Pancreas (tissue), 10 donors: ENCODE measurements at regions not wholly inside any gene's neighbourhood (a gene's known extent, or its start where the extent isn't known, plus 50 kb on each side); places are given as distances from the start of the nearest gene placed in this dataset.

Source experiments
- ATAC-seq, 4 donors: fragments of 200-7000 bp; cut with Tn5 transposase; one replicate each; pipeline versions ENCODE4 v1.8.0 to v1.9.1; 2020; ENCODE audit warnings: mild to moderate bottlenecking in 4 of 4, moderate library complexity in 4 of 4
- DNase-seq, 6 donors: peaks; one replicate each; pipeline ENCODE4 v3.0.0-alpha.2; 2020
- FAIRE-seq: peaks from 2 replicates; lab custom pipeline; 2012; peaks lifted over from hg19 to GRCh38; lab: Jason Lieb, UNC
- H3K27ac ChIP-seq, 4 donors: fragments of 200-600 bp; sonication (generic); 1 replicate in 3 of 4; 2 replicates in 1 of 4; pipeline versions ENCODE4 v1.5.0 to v1.8.0; 2020
- H3K27me3 ChIP-seq, 4 donors: fragments of 200-600 bp; one replicate each; pipeline ENCODE4 v1.8.0; 2021
- H3K36me3 ChIP-seq, 3 donors: fragments of 200-600 bp; sonication (generic) in 1 of 3; one replicate each; pipeline versions ENCODE4 v1.5.0 to v1.8.0; 2020 to 2021
- H3K4me1 ChIP-seq, 3 donors: fragments of 200-600 bp; one replicate each; pipeline ENCODE4 v1.8.0; 2021
- H3K4me3 ChIP-seq, 4 donors: fragments of 200-600 bp; sonication (generic) in 2 of 4; one replicate each; pipeline versions ENCODE4 v1.5.0 to v1.8.0; 2020 to 2021
- H3K9me3 ChIP-seq, 4 donors: fragments of 200-600 bp; one replicate each; pipeline ENCODE4 v1.8.0; 2021
- WGBS, 2 donors: extraction: QIAGEN DNeasy Blood & Tissue Kit; methylation state at CpG; one replicate each; pipeline ENCODE4 v1.1.7; 2013; 5-methylcytosine and 5-hydroxymethylcytosine counted together
- intact Hi-C, 3 donors: fragments of 100-400 bp; cut with DNase I; formaldehyde crosslinking; loops; one replicate each; pipeline versions ENCODE4 v1.11.1 to v1.14.2; 2022
- TF ChIP-seq, protein P1 (sequence below), 4 donors: fragments of 200-600 bp; sonication (generic) in 3 of 4; IDR thresholded peaks; one replicate each; pipeline versions ENCODE4 v1.5.0 to v1.8.0; 2021; ENCODE audit warnings: antibody characterized with exemption in 4 of 4
- donor health status: healthy with polysubstance abuse.
- donor health status: DM: no; HTN: no; CAD: no; lungs with moderate emphysema.
- donor health status: DM: no; HTN: no; CAD: no.
- donor health status: control.
- donor health status: control.
- donor health status: Bipolar disorder and iron deficiency.
- donor health status: DM: yes; HTN: yes; CAD: no.
- donor health status: DM: no; HTN: no; CAD: no.
- donor health status: DM: no; HTN: no; CAD: no.
- donor health status: DM: yes; HTN: yes; CAD: no.

- intact Hi-C loops = no loop called here
- no peaks in the 10 kb centered on the region for H3K9me3 ChIP-seq
- FAIRE-seq (no peak), DNase-seq (no peak), ATAC-seq (no peak)
- H3K27ac ChIP-seq = no peak overlapping the region
- H3K27me3 ChIP-seq = no peaks in the 10 kb centered on the region
- WGBS, 2 donors = 25 to 34% methylated on average over 2 of the region's 2 CpGs
- TF ChIP-seq, protein P1, sequence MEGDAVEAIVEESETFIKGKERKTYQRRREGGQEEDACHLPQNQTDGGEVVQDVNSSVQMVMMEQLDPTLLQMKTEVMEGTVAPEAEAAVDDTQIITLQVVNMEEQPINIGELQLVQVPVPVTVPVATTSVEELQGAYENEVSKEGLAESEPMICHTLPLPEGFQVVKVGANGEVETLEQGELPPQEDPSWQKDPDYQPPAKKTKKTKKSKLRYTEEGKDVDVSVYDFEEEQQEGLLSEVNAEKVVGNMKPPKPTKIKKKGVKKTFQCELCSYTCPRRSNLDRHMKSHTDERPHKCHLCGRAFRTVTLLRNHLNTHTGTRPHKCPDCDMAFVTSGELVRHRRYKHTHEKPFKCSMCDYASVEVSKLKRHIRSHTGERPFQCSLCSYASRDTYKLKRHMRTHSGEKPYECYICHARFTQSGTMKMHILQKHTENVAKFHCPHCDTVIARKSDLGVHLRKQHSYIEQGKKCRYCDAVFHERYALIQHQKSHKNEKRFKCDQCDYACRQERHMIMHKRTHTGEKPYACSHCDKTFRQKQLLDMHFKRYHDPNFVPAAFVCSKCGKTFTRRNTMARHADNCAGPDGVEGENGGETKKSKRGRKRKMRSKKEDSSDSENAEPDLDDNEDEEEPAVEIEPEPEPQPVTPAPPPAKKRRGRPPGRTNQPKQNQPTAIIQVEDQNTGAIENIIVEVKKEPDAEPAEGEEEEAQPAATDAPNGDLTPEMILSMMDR (IDR thresholded peaks at IDR 0.05) = no peak
- H3K4me3 ChIP-seq = no peak overlapping the region
- H3K36me3 ChIP-seq = no peaks in the 10 kb centered on the region
- H3K4me1 ChIP-seq = no peaks in the 10 kb centered on the region
Measured at GRCh38 chr6:95185874-95186273, 391.5 kb upstream of the MANEA start.

DNA sequence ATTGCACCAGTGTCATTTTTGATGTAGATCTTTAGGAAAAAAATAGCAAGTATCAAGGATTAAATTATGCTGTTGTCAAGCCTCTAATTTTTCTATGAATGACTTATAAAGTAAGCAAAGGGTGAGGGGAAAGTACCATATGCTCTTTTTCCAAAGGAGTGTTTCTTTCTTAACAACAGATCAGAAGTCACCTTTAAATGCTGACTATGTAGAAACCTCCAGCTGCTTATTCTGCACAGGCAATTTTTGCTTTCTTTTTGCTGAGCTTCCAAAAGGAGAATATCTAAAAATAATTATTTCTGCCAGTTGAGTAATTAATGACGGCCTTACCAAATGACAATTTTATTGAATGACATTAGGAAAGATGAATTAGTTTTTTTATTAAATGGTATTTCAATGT lies 390.6 kb upstream of the MANEA start:
- intact Hi-C loops = no loop called here
- Histone ChIP-seq H3K4me1 (no peaks in the 10 kb centered on the region), H3K9me3 (no peaks in the 10 kb centered on the region), H3K27me3 (no peaks in the 10 kb centered on the region), H3K27ac (no peak overlapping the region), H3K36me3 (no peaks in the 10 kb centered on the region), H3K4me3 (no peak overlapping the region)
- FAIRE-seq (no peak), ATAC-seq (no peak), DNase-seq (no peak)
- TF ChIP-seq, protein P1 (IDR thresholded peaks at IDR 0.05) = no peak
- 29 to 42% methylated on average over 1 of the region's 1 CpG for WGBS, 2 donors

DNA sequence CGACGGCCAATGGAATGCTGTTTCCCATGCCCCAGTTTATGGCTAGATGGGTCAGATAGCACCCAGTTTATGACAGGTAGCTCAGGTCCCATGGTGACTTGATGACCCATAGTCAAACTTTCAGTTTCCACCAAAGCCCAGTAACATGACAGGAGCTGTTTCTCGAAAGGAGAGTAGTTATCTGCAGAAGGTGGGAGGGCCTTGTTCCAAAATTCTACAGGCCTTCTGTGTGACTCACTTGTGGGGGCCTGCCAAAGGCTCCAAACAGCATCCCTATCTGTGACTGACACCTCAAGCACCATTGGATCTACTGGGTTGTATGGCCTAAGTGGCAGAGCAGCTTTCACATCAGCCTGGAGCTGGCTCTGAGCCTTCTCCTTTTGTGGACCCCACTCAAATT lies 379.7 kb upstream of the MANEA start:
- DNase-seq (no peak), FAIRE-seq (no peak), ATAC-seq (no peak)
- Histone ChIP-seq H3K27me3 (no peaks in the 10 kb centered on the region), H3K9me3 (no peaks in the 10 kb centered on the region), H3K27ac (no peak overlapping the region), H3K4me1 (no peaks in the 10 kb centered on the region), H3K36me3 (no peaks in the 10 kb centered on the region), H3K4me3 (no peak overlapping the region)
- intact Hi-C loops = no loop called here
- TF ChIP-seq, protein P1 (IDR thresholded peaks at IDR 0.05) = no peak
- 56 to 63% methylated on average over 3 of the region's 3 CpGs for WGBS, 2 donors

GRCh38 chr6:95203153-95203754 lies 374.1 kb upstream of the MANEA start:
- H3K27me3 ChIP-seq = no peaks in the 10 kb centered on the region
- ATAC-seq = peak in 3 of 4 donors; percentile 68 to 74 (median 72)
- intact Hi-C loops = no loop called here
- 29 to 38% methylated on average over 2 of the region's 2 CpGs for whole genome bisulfite sequencing, 2 donors
- no peak for DNase-seq
- no peaks in the 10 kb centered on the region for H3K4me1 ChIP-seq
- H3K36me3 ChIP-seq = no peaks in the 10 kb centered on the region
- no peaks in the 10 kb centered on the region for H3K9me3 ChIP-seq
- TF ChIP-seq, protein P1 (IDR thresholded peaks at IDR 0.05) = peak in 2 of 4 donors; percentile 44 to 48
- H3K27ac ChIP-seq = no peak overlapping the region
- FAIRE-seq = no peak
- no peak overlapping the region for H3K4me3 ChIP-seq

DNA sequence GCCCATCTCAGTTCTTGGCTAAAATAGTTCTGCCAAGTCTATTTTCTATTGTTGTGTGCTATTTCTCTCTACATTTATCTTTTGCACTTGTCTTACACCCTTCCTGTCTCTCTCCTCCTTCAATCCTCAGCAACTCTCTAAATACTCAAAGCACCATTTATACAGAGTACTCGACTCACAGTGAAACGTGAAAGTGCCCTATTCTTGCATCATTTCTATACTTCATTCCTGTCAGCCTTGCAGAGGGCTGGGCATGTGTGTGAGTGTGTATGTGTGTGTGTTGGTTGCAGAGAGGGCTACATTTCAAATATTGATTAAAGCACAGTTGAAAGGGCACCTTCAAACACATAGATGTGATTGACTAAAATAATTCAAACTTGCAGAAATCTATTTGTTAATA lies 373.2 kb upstream of the MANEA start:
- FAIRE-seq = no peak
- DNase-seq = no peak
- Histone ChIP-seq H3K4me3 (no peak overlapping the region), H3K27me3 (no peaks in the 10 kb centered on the region), H3K36me3 (no peaks in the 10 kb centered on the region), H3K4me1 (no peaks in the 10 kb centered on the region), H3K9me3 (no peaks in the 10 kb centered on the region), H3K27ac (no peak overlapping the region)
- TF ChIP-seq, protein P1 (IDR thresholded peaks at IDR 0.05) = no peak
- WGBS, 2 donors = 42 to 50% methylated on average over 2 of the region's 2 CpGs
- ATAC-seq = no peak
- intact Hi-C loops = no loop called here
